Right renal pelvis (tissue), 4 donors: ENCODE measurements at regions not wholly inside any gene's neighbourhood (a gene's known extent, or its start where the extent isn't known, plus 50 kb on each side); places are given as distances from the start of the nearest gene placed in this dataset.
"Not testable (repeated sequence)": the region's sequence is repeated elsewhere in the genome, so short reads cannot be mapped to it uniquely, and the experiment has no call there.

Source experiments
- DNase-seq, 4 donors: peaks; one replicate each; pipeline ENCODE4 v3.0.0-alpha.2; 2013; ENCODE audit warnings: low read depth in 4 of 4, low spot score in 3 of 4, missing footprints in 1 of 4

- DNase-seq: no peak
Observed at GRCh38 chr7:113405296-113406056, 287.1 kb upstream of the SMIM30 start.

- DNase-seq: no peak
Observed at GRCh38 chr7:113404245-113404644, 285.9 kb upstream of the SMIM30 start.

GRCh38 chr7:113402482-113402881, 284.1 kb upstream of the SMIM30 start:
- DNase-seq: no peak

- no peak for DNase-seq
Observed at GRCh38 chr7:113402005-113402404, 283.7 kb upstream of the SMIM30 start.

GRCh38 chr7:113394856-113395255, 276.5 kb upstream of the SMIM30 start:
- no peak for DNase-seq

- DNase-seq: no peak
Observed at GRCh38 chr7:113392841-113393540, 274.6 kb upstream of the SMIM30 start.

GRCh38 chr7:113392421-113392820, 274.1 kb upstream of the SMIM30 start:
- no peak for DNase-seq

- no peak for DNase-seq
Observed at GRCh38 chr7:113389112-113389646, 270.8 kb upstream of the SMIM30 start.

- no peak for DNase-seq
Observed at GRCh38 chr7:113383638-113384037, 265.3 kb upstream of the SMIM30 start.

GRCh38 chr7:113379746-113380145, 261.4 kb upstream of the SMIM30 start:
- no peak for DNase-seq

GRCh38 chr7:113374955-113375354, 256.6 kb upstream of the SMIM30 start:
- DNase-seq: no peak

- no peak for DNase-seq
Observed at GRCh38 chr7:113373863-113374262, 255.5 kb upstream of the SMIM30 start.

- DNase-seq: no peak
Observed at GRCh38 chr7:113371416-113372043, 253.2 kb upstream of the SMIM30 start.

- DNase-seq: no peak
Observed at GRCh38 chr7:113370910-113371309, 252.6 kb upstream of the SMIM30 start.

- DNase-seq: no peak
Observed at GRCh38 chr7:113368256-113368655, 249.9 kb upstream of the SMIM30 start.

- no peak for DNase-seq
Observed at GRCh38 chr7:113367041-113367586, 248.8 kb upstream of the SMIM30 start.

GRCh38 chr7:113366122-113366521, 247.8 kb upstream of the SMIM30 start:
- DNase-seq: no peak

- no peak for DNase-seq
Observed at GRCh38 chr7:113349339-113349738, 231.0 kb upstream of the SMIM30 start.

GRCh38 chr7:113339661-113340060, 221.3 kb upstream of the SMIM30 start:
- DNase-seq: no peak

GRCh38 chr7:113338071-113338696, 219.8 kb upstream of the SMIM30 start:
- DNase-seq: no peak

GRCh38 chr7:113336838-113337237, 218.5 kb upstream of the SMIM30 start:
- DNase-seq: not testable (repeated sequence)
